BE2C (cell line): ENCODE measurements at regions not wholly inside any gene's neighbourhood (a gene's known extent, or its start where the extent isn't known, plus 50 kb on each side); places are given as distances from the start of the nearest gene placed in this dataset.
A peak's percentile ranks its signal among the peaks of the same experiment; 100 is the strongest.

Source experiments
- DNase-seq: peaks from one replicate; pipeline ENCODE4 v3.0.0-alpha.2; 2020
- H3K27me3 ChIP-seq: fragments of 250-450 bp; sonication (Bioruptor Pico); 2 replicates; pipeline ENCODE4 v1.5.1; 2020; ENCODE audit warnings: mild to moderate bottlenecking
- H3K36me3 ChIP-seq: fragments of 250-450 bp; sonication (Bioruptor Pico); 2 replicates; pipeline ENCODE4 v1.5.1; 2020; ENCODE audit warnings: mild to moderate bottlenecking
- H3K4me1 ChIP-seq: fragments of 250-450 bp; sonication (Bioruptor Pico); 2 replicates; pipeline ENCODE4 v1.5.1; 2020
- H3K4me3 ChIP-seq: 2 replicates; pipeline ENCODE4 v1.5.1; 2011; ENCODE audit warnings: low read depth, low read length
- H3K9me3 ChIP-seq: fragments of 250-450 bp; sonication (Bioruptor Pico); 2 replicates; pipeline ENCODE4 v1.5.1; 2020
- CTCF ChIP-seq: IDR thresholded peaks from 2 replicates; pipeline ENCODE4 v1.5.1; 2012; ENCODE audit warnings: mild to moderate bottlenecking, low read depth, low read length

- Histone ChIP-seq H3K9me3 (no peaks in the 10 kb centered on the region), H3K27me3 (peaks cover 29% of the 10 kb centered on the region), H3K4me1 (no peaks in the 10 kb centered on the region), H3K36me3 (no peaks in the 10 kb centered on the region), H3K4me3 (no peak overlapping the region)
- TF ChIP-seq CTCF, result no peak
- DNase-seq, result no peak
Measured at GRCh38 chr16:87075319-87075860, 241.8 kb downstream of the C16orf95 start.

- H3K4me3 ChIP-seq, result no peak overlapping the region
- peaks cover 20% of the 10 kb centered on the region for H3K27me3 ChIP-seq
- no peaks in the 10 kb centered on the region for H3K36me3 ChIP-seq
- no peak for DNase-seq
- TF ChIP-seq CTCF, result no peak
- H3K4me1 ChIP-seq, result no peaks in the 10 kb centered on the region
- H3K9me3 ChIP-seq, result no peaks in the 10 kb centered on the region
Measured at GRCh38 chr16:87076331-87076949, 240.8 kb downstream of the C16orf95 start.

GRCh38 chr16:87076950-87077749, 240.0 kb downstream of the C16orf95 start:
- peak; percentile 68 for TF ChIP-seq CTCF
- DNase-seq, result peak; percentile 64

GRCh38 chr16:87077750-87078127, 239.5 kb downstream of the C16orf95 start:
- no peak for TF ChIP-seq CTCF
- no peak for DNase-seq
- Histone ChIP-seq H3K9me3 (no peaks in the 10 kb centered on the region), H3K36me3 (no peaks in the 10 kb centered on the region), H3K4me1 (no peaks in the 10 kb centered on the region), H3K4me3 (no peak overlapping the region), H3K27me3 (peaks cover 11% of the 10 kb centered on the region)

More at GRCh38 chr16:87076950-87077749, 240.0 kb downstream of the C16orf95 start:
- H3K4me1 ChIP-seq, result no peaks in the 10 kb centered on the region
- no peaks in the 10 kb centered on the region for H3K9me3 ChIP-seq
- peaks cover 12% of the 10 kb centered on the region for H3K27me3 ChIP-seq
- no peaks in the 10 kb centered on the region for H3K36me3 ChIP-seq
- no peak overlapping the region for H3K4me3 ChIP-seq

- no peak overlapping the region for H3K4me3 ChIP-seq
- H3K4me1 ChIP-seq, result no peaks in the 10 kb centered on the region
- no peak for TF ChIP-seq CTCF
- no peak for DNase-seq
- H3K36me3 ChIP-seq, result no peaks in the 10 kb centered on the region
- no peaks in the 10 kb centered on the region for H3K9me3 ChIP-seq
- no peaks in the 10 kb centered on the region for H3K27me3 ChIP-seq
Measured at GRCh38 chr16:87080571-87081167, 236.5 kb downstream of the C16orf95 start.
